Karpas-422 (cell line): ENCODE measurements at regions not wholly inside any gene's neighbourhood (a gene's known extent, or its start where the extent isn't known, plus 50 kb on each side); places are given as distances from the start of the nearest gene placed in this dataset.

ENCODE experiments used
- DNase-seq: peaks from one replicate; pipeline ENCODE4 v3.0.0-alpha.2; 2015
- H2AFZ ChIP-seq: fragments of 200-600 bp; sonication (generic); 2 replicates; pipeline ENCODE4 v1.6.1; 2014; ENCODE audit warnings: antibody characterized with exemption, low read length, mixed read lengths
- H3K27ac ChIP-seq: fragments of 200-600 bp; sonication (generic); 2 replicates; pipeline ENCODE4 v1.5.1; 2014; ENCODE audit warnings: mild to moderate bottlenecking, low read length, moderate library complexity
- H3K27me3 ChIP-seq: fragments of 200-600 bp; sonication (generic); 2 replicates; pipeline ENCODE4 v1.6.1; 2014; ENCODE audit warnings: low read length, mixed read lengths
- H3K36me3 ChIP-seq: fragments of 200-600 bp; sonication (generic); 2 replicates; pipeline ENCODE4 v1.6.1; 2014; ENCODE audit warnings: low read length, mixed read lengths; ENCODE audit not compliant: insufficient read depth
- H3K4me1 ChIP-seq: fragments of 200-600 bp; sonication (generic); 2 replicates; pipeline ENCODE4 v1.6.1; 2014; ENCODE audit warnings: mild to moderate bottlenecking, low read length, mixed read lengths
- H3K4me2 ChIP-seq: fragments of 200-600 bp; sonication (generic); 2 replicates; pipeline ENCODE4 v1.6.1; 2014; ENCODE audit warnings: low read length, low read depth, mild to moderate bottlenecking; ENCODE audit not compliant: poor library complexity, severe bottlenecking
- H3K4me3 ChIP-seq: fragments of 200-600 bp; sonication (generic); 2 replicates; pipeline ENCODE4 v1.5.1; 2014; ENCODE audit warnings: mild to moderate bottlenecking, antibody characterized with exemption, low read length, mixed read lengths
- H3K79me2 ChIP-seq: fragments of 200-600 bp; sonication (generic); 2 replicates; pipeline ENCODE4 v1.6.1; 2014; ENCODE audit warnings: mild to moderate bottlenecking, low read length, mixed read lengths
- H3K9ac ChIP-seq: fragments of 200-600 bp; sonication (generic); 2 replicates; pipeline ENCODE4 v1.6.0; 2014; ENCODE audit warnings: low read length
- H3K9me2 ChIP-seq: fragments of 200-600 bp; sonication (generic), shearing (Covaris generic); replicated peaks from 2 replicates; pipeline ENCODE4 v1.6.0; 2014; ENCODE audit warnings: mild to moderate bottlenecking, low read length, moderate library complexity; ENCODE audit not compliant: insufficient read depth
- H3K9me3 ChIP-seq: fragments of 300-700, 200-600 bp; sonication (generic); 2 replicates; pipeline ENCODE4 v1.6.1; 2014; ENCODE audit warnings: low read length, mixed read lengths
- H4K20me1 ChIP-seq: fragments of 200-600 bp; sonication (generic); 2 replicates; pipeline ENCODE4 v1.6.1; 2014; ENCODE audit warnings: mild to moderate bottlenecking, antibody characterized with exemption, low read length, low read depth; ENCODE audit not compliant: insufficient read depth

DNA sequence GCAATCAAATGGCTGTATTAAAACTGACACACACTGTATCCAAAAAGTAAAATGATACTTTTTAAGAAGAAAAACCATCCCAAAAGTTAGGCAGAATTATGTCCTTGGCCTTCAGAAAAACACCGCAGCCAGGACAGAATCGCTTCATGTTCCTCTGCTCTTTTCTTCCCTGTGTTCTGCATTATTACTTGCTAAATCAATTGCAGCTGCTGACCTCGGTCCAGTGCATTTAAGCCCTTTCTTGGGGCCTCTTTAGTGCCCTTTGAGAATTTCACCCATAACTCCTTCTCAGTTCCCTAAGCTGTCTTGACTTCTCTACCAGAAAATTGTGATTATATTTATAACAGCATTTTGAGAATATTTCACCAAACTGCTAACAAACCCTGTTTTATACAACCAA is 696.9 kb downstream of the PCDH7 start:
- Histone ChIP-seq H3K4me3 (no peak overlapping the region), H4K20me1 (no peaks in the 10 kb centered on the region), H3K4me1 (no peaks in the 10 kb centered on the region), H3K9me3 (peaks cover 17% of the 10 kb centered on the region), H3K9me2 (no peaks in the 10 kb centered on the region; the same call in 1 of the 2 replicates), H3K36me3 (no peaks in the 10 kb centered on the region), H3K9ac (no peak overlapping the region), H3K79me2 (no peaks in the 10 kb centered on the region), H3K4me2 (no peak overlapping the region), H3K27ac (no peak overlapping the region), H2AFZ (no peak overlapping the region), H3K27me3 (no peaks in the 10 kb centered on the region)
- no peak for DNase-seq

DNA sequence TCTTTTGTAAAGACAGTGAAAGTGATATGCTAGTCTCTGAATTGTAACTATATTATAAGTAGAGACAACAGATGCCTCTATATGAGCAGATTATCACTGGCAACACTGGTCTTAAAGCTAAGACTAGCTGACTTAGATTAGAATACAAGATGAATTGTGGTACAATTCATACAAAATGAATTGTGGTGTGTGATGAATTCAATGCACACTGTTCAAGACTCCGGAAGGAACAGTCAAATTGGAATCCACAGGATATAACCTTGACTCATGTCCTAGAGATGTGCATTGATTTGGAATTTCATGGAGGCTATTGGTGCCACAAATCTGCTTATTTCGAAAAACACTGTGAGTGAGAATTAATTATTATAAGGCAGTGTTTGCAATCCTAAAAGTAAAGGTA is 701.8 kb downstream of the PCDH7 start:
- H3K36me3 ChIP-seq = no peaks in the 10 kb centered on the region
- no peaks in the 10 kb centered on the region for H3K4me1 ChIP-seq
- H3K9me2 ChIP-seq = no peaks in the 10 kb centered on the region; the same call in 1 of the 2 replicates
- no peak overlapping the region for H2AFZ ChIP-seq
- no peaks in the 10 kb centered on the region for H3K27me3 ChIP-seq
- H4K20me1 ChIP-seq = no peaks in the 10 kb centered on the region
- H3K27ac ChIP-seq = no peak overlapping the region
- no peak for DNase-seq
- H3K79me2 ChIP-seq = no peaks in the 10 kb centered on the region
- no peak overlapping the region for H3K4me2 ChIP-seq
- H3K9me3 ChIP-seq = peaks cover 17% of the 10 kb centered on the region
- no peak overlapping the region for H3K4me3 ChIP-seq
- no peak overlapping the region for H3K9ac ChIP-seq

DNA sequence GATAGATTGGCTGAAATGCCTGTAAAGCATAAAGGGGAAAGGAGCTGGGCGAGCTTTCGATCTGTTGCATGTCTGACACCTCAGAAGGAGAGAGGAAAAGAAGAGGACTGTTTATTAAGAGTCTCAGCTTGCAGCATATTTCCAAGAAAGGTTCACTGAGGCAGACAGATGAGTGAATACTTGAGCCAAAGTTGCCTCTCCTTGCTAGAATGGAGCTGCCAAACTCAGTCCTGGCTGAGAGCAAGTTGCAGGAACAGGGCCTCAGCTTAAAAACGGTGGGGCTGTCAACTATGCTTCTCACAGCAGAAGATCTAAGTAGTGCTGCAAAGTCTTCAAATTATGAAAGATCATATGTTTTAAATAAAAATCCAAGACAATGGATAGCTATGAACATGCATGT is 707.5 kb downstream of the PCDH7 start:
- no peak for DNase-seq
- Histone ChIP-seq H3K27me3 (no peaks in the 10 kb centered on the region), H3K4me3 (no peak overlapping the region), H3K9me2 (no peaks in the 10 kb centered on the region), H3K4me1 (no peaks in the 10 kb centered on the region), H3K4me2 (no peak overlapping the region), H3K36me3 (no peaks in the 10 kb centered on the region), H3K27ac (no peak overlapping the region), H4K20me1 (no peaks in the 10 kb centered on the region), H2AFZ (no peak overlapping the region), H3K9ac (no peak overlapping the region), H3K9me3 (peaks cover 20% of the 10 kb centered on the region), H3K79me2 (no peaks in the 10 kb centered on the region)

DNA sequence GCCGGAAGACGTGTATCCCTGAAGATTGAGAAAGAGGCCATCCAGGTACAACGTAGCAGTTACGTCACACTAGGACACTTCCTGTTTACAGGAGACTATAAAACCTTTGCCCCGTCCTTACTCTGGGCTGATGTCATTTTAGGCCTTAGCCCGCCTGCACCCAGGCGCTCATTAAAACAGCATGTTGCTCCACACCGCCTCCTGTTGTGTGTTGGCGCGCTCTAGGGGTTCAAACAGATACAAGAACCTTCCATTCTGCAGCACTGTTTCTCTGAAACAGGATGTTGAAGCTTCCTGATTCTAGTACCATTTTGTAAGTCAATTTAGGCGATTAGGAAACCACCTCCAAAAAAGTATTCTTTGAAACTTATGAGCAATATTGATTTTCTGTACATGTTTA is 722.1 kb downstream of the PCDH7 start:
- Histone ChIP-seq H3K4me1 (no peaks in the 10 kb centered on the region), H3K4me2 (no peak overlapping the region), H4K20me1 (no peaks in the 10 kb centered on the region), H2AFZ (no peak overlapping the region), H3K36me3 (no peaks in the 10 kb centered on the region), H3K79me2 (no peaks in the 10 kb centered on the region), H3K9me2 (no peaks in the 10 kb centered on the region), H3K27ac (no peak overlapping the region), H3K9me3 (peaks cover 9% of the 10 kb centered on the region), H3K4me3 (no peak overlapping the region), H3K27me3 (no peaks in the 10 kb centered on the region), H3K9ac (no peak overlapping the region)
- no peak for DNase-seq

DNA sequence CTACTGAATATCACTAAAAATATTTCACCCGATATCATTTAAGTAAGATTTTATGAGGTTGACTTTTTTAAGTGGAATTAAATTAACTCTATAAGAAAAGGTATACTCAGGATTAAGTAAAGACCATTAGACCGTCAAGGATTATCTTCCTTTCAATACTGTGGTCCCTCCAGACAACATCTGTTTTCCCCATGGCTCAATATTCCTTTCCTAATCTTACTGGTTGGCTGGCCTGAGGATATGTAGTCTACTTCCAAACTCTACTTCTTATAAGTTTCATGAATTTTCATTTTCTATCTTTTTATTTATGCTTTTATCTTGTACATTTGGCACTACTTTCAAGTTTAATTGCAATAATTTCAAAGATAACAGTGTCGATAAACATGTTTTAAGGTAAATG is 725.4 kb downstream of the PCDH7 start:
- Histone ChIP-seq H3K79me2 (no peaks in the 10 kb centered on the region), H3K9me3 (peaks cover 19% of the 10 kb centered on the region), H3K4me3 (no peak overlapping the region), H3K4me1 (no peaks in the 10 kb centered on the region), H3K9ac (no peak overlapping the region), H3K36me3 (no peaks in the 10 kb centered on the region), H3K27ac (no peak overlapping the region), H3K9me2 (no peaks in the 10 kb centered on the region), H4K20me1 (no peaks in the 10 kb centered on the region), H2AFZ (no peak overlapping the region), H3K4me2 (no peak overlapping the region), H3K27me3 (no peaks in the 10 kb centered on the region)
- no peak for DNase-seq

DNA sequence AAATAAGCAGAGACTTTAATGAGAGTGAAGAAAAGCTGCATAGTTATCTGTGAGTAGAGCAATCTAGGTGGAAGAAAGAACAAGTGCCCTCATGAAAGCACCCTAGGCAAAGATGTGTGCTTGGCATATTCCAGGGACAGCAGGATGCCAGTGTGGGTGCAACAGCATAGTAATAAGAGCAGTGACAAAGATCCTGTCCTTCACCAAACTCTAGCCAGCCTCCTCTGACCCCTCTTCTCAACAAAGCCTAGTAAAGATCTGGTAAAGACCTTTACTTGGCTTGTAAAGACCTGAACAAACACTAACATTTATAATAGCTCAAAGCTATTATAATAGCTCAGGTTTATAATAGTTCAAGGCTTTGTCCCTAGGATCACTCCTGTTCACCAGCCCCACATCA is 735.4 kb downstream of the PCDH7 start:
- Histone ChIP-seq H2AFZ (no peak overlapping the region), H3K4me1 (no peaks in the 10 kb centered on the region), H3K4me2 (no peak overlapping the region), H4K20me1 (no peaks in the 10 kb centered on the region), H3K36me3 (no peaks in the 10 kb centered on the region), H3K9ac (no peak overlapping the region), H3K9me3 (peaks cover 11% of the 10 kb centered on the region; the same call in 1 of the 2 replicates), H3K79me2 (no peaks in the 10 kb centered on the region), H3K9me2 (no peaks in the 10 kb centered on the region), H3K4me3 (no peak overlapping the region), H3K27ac (no peak overlapping the region), H3K27me3 (no peaks in the 10 kb centered on the region)
- DNase-seq = no peak

DNA sequence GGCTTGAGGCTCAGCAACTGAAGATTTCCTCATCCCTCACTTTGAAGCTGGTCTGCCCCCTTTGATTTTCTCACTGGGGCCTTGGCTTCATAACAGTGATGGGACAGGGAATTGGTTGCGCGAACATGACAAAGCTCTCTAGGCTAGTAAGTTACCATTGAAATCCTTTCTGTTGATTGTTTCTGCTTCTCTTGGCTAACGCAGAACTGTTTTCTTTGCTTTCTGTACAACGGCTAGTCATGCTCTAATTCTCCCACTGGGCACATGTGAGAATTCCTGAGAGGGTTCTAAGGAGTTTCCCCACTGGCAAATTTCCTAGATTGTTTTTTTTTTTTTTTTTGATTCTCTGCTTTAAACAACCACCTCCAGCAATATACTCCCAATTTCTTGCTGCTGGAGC is 738.6 kb downstream of the PCDH7 start:
- no peaks in the 10 kb centered on the region for H4K20me1 ChIP-seq
- no peaks in the 10 kb centered on the region for H3K27me3 ChIP-seq
- H3K4me2 ChIP-seq = no peak overlapping the region
- no peak for DNase-seq
- H3K4me1 ChIP-seq = no peaks in the 10 kb centered on the region
- H3K9me3 ChIP-seq = peaks cover 5% of the 10 kb centered on the region
- H3K27ac ChIP-seq = no peak overlapping the region
- H3K4me3 ChIP-seq = no peak overlapping the region
- no peak overlapping the region for H3K9ac ChIP-seq
- no peaks in the 10 kb centered on the region for H3K9me2 ChIP-seq
- no peaks in the 10 kb centered on the region for H3K79me2 ChIP-seq
- H2AFZ ChIP-seq = no peak overlapping the region
- no peaks in the 10 kb centered on the region for H3K36me3 ChIP-seq

DNA sequence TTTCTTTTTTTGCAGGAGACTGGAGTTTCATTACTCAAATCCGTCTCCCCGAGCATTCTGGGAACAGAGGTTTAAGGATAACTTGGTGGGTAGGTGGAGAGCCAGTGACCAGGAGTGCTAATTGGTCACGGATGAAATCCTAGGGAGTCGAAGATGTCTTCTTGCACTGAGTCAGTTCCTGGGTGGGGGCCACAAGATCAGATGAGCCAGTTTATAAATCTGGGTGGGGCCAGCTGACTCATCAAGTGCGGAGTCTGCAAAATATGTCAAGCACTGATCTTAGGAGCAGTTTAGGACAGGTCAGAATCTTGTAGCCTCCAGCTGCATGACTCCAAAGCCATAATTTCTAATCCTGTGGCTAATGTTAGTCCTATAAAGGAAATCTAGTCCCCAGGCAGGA is 741.3 kb downstream of the PCDH7 start:
- Histone ChIP-seq H3K27me3 (no peaks in the 10 kb centered on the region), H3K4me2 (no peak overlapping the region), H3K9me3 (peaks cover 3% of the 10 kb centered on the region), H3K9me2 (no peaks in the 10 kb centered on the region), H3K4me1 (no peaks in the 10 kb centered on the region), H3K36me3 (no peaks in the 10 kb centered on the region), H3K79me2 (no peaks in the 10 kb centered on the region), H3K4me3 (no peak overlapping the region), H4K20me1 (no peaks in the 10 kb centered on the region), H2AFZ (no peak overlapping the region), H3K9ac (no peak overlapping the region), H3K27ac (no peak overlapping the region)
- no peak for DNase-seq

DNA sequence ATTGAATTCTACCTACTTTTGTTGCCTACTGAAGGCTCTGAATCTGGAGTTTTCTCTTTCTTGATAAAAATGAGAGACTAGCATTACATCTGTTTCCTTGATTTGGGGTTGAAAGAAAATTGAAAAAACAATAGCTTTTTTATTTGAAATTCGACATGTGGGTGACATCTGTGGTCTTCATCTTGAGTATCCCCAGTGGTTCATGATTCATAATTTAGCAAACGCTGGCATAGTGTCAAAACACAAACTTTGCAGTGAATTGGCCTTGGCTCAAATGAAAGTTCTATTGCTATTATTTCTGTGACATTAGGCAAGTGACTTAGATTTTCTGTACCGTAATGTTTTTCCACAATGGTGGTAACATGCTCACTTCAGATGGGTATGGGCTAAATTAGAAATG is 747.6 kb downstream of the PCDH7 start:
- Histone ChIP-seq H3K9me3 (peaks cover 14% of the 10 kb centered on the region), H3K79me2 (no peaks in the 10 kb centered on the region), H4K20me1 (no peaks in the 10 kb centered on the region)

More for the DNA sequence above, 747.6 kb downstream of the PCDH7 start:
- Histone ChIP-seq H3K9ac (no peak overlapping the region), H3K4me1 (no peaks in the 10 kb centered on the region), H3K27ac (no peak overlapping the region), H3K36me3 (no peaks in the 10 kb centered on the region), H3K4me2 (no peak overlapping the region), H3K27me3 (no peaks in the 10 kb centered on the region), H2AFZ (no peak overlapping the region), H3K9me2 (no peaks in the 10 kb centered on the region), H3K4me3 (no peak overlapping the region)
- DNase-seq = no peak
